Stomach (tissue), 4 donors: ENCODE measurements at regions not wholly inside any gene's neighbourhood (a gene's known extent, or its start where the extent isn't known, plus 50 kb on each side); places are given as distances from the start of the nearest gene placed in this dataset.

Experiments
- EP300 ChIP-seq: sonication (generic); formaldehyde crosslinking; IDR thresholded peaks from one replicate; pipeline ENCODE4 v1.6.1; 2017; ENCODE audit warnings: antibody characterized with exemption
- POLR2A ChIP-seq, 4 donors: fragments of 450-650 bp; IDR thresholded peaks; one replicate each; pipeline ENCODE4 v1.6.1; 2016; ENCODE audit warnings: antibody characterized with exemption in 4 of 4, control low read depth in 2 of 4, mild to moderate bottlenecking in 1 of 4, moderate library complexity in 1 of 4
- POLR2AphosphoS5 ChIP-seq, 3 donors: sonication (generic); formaldehyde crosslinking; IDR thresholded peaks; one replicate each; pipeline ENCODE4 v1.6.1; 2016; ENCODE audit warnings: antibody characterized with exemption in 3 of 3
- TF ChIP-seq, protein P1 (sequence below), 7 experiments: fragments of 450-650 bp in 4 of 7; fragments of 200-600 bp in 3 of 7; sonication (generic) in 3 of 7; IDR thresholded peaks; one replicate each; pipeline ENCODE4 v1.5.1; 2016 to 2019; ENCODE audit warnings: antibody characterized with exemption in 7 of 7, control low read depth in 2 of 7, mild to moderate bottlenecking in 1 of 7

GRCh38 chr7:156523447-156524048 is 117.0 kb upstream of the RNF32 start:
- TF ChIP-seq POLR2AphosphoS5 (IDR thresholded peaks at IDR 0.05), result no peak
- no peak for TF ChIP-seq POLR2A (IDR thresholded peaks at IDR 0.05)
- TF ChIP-seq, protein P1, sequence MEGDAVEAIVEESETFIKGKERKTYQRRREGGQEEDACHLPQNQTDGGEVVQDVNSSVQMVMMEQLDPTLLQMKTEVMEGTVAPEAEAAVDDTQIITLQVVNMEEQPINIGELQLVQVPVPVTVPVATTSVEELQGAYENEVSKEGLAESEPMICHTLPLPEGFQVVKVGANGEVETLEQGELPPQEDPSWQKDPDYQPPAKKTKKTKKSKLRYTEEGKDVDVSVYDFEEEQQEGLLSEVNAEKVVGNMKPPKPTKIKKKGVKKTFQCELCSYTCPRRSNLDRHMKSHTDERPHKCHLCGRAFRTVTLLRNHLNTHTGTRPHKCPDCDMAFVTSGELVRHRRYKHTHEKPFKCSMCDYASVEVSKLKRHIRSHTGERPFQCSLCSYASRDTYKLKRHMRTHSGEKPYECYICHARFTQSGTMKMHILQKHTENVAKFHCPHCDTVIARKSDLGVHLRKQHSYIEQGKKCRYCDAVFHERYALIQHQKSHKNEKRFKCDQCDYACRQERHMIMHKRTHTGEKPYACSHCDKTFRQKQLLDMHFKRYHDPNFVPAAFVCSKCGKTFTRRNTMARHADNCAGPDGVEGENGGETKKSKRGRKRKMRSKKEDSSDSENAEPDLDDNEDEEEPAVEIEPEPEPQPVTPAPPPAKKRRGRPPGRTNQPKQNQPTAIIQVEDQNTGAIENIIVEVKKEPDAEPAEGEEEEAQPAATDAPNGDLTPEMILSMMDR (IDR thresholded peaks at IDR 0.05), result no peak
- no peak for TF ChIP-seq EP300
